Stimulated activated CD8-positive, alpha-beta memory T cell treated with anti-CD3 and anti-CD28 coated beads, Interleukin-7, amount 100 ng/mL, for 24 hours (primary cell): ENCODE measurements at regions not wholly inside any gene's neighbourhood (a gene's known extent, or its start where the extent isn't known, plus 50 kb on each side); places are given as distances from the start of the nearest gene placed in this dataset.
"Not testable (repeated sequence)": the region's sequence is repeated elsewhere in the genome, so short reads cannot be mapped to it uniquely, and the experiment has no call there.

Experiments used
- DNase-seq: peaks from one replicate; pipeline ENCODE4 v3.0.0-alpha.2; 2020; ENCODE audit warnings: low read depth

DNA sequence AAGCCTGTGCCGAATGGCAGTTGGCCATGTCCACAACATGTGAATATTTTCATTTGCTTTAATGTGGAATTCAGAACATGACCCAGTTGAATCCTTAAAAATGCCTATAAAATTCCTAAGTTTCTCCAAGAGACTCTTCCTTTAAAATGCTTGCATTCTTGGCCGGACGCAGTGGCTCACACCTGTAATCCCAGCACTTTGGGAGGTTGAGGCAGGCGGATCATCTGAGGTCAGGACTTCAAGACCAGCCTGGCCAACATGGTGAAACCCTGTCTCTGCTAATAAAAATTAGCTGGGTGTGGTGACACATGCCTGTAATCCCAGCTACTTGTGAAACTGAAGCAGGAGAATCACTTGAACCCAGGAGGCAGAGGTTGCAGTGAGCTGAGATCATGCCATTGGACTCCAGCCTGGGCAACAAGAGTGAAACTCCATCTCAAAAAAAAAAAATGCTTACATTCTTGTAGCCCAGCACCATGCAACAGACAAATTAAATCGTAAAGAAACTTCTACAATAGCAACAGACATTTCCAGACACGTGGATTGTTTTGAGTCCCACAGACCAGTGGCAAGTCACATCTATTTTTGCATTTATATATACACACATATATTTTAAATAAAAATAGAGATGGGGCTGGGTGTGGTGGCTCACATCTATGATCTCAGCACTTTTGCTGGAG, 274.4 kb downstream of the GOLGA6L6 start:
- not testable (repeated sequence) for DNase-seq

DNA sequence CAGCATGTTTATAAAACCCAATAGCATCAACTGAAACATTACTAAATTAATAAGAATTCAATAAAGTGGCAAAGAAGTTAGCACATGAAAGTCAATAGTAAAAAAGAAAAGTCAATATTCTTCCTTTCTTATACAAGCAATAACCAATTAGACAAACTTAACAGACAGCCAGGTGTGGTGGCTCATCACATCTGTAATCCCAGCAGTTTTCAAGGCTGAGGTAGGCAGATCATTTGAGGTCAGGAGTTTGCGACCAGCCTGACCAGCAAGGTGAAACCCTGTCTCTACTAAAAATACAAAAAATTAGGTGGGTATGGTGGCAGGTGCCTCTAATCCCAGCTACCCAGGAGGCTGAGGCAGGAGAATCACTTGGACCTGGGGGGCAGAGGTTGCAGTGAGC, 275.9 kb downstream of the GOLGA6L6 start:
- not testable (repeated sequence) for DNase-seq

DNA sequence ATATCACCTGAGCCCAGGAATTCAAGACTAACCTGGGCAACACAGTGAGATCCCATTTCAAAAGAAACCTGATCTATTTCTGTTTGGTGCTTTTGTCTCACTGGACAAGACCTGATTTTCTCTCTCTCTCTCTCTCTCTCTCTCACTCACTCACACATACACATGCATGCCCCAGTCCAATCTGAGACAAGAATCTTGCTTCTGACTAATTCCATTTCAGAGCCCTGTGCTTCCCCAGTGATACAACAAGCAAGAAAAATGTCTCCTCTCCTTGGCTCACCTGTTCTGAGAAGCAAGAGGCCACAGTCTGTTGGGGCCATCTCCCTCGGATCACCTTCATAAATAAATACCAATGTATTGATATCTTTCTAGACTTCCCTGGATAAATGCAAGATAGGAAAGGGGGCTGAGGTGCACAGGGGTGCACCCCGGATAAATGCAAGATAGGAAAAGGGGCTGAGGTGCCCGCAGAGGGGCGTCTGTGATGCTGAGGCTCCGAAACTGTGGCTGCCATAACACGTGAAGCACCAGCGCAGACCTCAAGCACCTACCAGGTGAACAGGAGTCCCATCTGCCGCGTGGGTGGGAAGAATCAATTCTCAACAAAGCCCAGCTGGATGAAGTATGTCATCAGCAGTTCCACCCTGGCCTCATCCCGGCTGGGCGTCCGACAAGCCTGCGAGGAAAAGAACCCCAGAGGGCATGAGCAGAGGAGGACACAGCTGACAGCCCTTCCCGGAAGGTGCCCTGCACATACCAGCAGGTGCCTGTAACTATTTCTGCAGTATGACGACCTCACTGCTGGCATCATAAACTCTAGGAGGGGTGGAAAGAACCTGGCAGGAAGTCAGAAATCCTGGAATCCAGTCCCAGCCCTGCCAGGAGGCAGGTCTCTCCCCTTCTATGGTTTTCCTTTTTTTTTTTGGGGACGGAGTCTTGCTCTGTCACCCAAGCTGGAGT, 280.0 kb downstream of the GOLGA6L6 start:
- not testable (repeated sequence) for DNase-seq

DNA sequence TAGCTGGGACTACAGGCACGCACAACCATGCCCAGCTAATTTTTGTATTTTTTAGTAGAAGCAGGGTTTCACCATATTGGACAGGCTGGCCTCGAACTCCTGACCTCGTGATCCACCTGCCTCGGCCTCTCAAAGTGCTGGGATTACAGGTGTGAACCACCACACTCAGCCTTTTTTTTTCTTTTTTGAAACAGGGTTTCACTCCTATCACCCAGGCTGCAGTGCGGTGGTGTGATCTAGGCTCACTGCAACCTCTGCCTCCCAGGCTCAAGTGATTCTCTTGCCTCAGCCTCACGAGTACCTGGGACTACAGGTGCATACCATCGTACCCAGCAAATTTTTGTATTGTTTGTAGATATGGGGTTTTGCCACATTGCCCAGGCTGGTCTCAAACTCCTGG, 280.9 kb downstream of the GOLGA6L6 start:
- not testable (repeated sequence) for DNase-seq

DNA sequence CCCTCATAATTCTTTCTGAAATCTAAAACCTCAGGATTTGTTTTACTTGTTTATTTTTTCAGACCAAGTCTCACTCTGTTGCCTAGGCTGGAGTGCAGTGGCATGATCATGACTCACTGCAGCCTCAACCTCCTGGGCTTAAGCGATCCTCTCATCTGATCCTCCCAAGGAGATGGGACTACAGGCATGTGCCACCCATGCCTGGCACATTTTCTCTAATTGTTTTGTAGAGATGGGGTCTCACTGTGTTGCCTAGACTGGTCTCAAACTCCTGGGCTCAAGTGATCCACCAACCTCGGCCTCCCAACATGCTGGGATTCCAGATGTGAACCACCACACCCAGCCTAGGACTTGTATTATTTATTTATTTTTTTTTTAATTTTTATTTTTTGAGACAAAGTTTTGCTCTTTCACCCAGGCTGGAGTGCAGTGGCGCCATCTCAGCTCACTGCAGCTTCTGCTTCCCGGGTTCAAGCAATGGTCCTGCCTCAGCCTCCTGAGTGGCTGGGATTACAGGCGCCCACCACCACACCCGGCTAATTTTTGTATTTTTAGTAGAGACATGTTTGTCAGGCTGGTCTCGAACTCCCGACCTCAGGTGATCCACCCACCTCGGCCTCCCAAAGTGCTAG, 281.9 kb downstream of the GOLGA6L6 start:
- DNase-seq, result not testable (repeated sequence)

DNA sequence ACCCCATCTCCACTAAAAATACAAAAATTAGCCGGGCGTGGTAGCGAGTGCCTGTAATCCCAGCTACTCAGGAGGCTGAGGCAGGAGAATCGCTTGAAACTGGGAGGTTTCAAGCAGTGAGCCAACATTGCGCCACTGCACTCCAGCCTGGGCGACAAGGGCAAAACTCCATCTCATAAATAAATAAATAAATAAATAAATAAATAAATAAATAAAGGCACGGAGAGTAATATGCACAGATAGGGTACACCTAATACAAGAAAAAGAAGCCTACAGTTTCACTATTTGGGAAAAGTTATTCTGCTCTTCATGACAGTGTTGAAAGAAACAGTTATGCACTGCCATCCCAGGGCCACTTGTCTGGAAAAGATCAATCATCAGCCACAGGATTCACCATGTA, 285.2 kb downstream of the GOLGA6L6 start:
- DNase-seq, result not testable (repeated sequence)

DNA sequence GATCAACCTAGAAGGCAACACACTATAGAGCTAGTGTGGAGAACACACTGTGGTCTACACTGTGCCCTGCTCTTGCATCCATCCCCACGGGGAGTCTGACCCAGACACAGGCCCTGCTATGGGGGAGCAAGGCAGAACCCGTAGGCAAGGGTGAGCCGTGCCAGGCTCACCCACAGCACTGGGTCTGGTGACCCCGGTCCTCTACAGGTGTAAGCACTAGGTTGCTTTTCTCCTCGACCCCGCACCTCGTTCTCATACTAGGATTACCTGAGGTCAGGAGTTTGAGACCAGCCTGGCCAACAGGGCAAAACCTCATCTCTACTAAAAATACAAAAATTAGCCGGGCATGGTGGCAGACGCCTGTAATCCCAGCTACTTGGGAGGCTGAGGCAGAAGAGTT, 286.0 kb downstream of the GOLGA6L6 start:
- DNase-seq, result not testable (repeated sequence)

DNA sequence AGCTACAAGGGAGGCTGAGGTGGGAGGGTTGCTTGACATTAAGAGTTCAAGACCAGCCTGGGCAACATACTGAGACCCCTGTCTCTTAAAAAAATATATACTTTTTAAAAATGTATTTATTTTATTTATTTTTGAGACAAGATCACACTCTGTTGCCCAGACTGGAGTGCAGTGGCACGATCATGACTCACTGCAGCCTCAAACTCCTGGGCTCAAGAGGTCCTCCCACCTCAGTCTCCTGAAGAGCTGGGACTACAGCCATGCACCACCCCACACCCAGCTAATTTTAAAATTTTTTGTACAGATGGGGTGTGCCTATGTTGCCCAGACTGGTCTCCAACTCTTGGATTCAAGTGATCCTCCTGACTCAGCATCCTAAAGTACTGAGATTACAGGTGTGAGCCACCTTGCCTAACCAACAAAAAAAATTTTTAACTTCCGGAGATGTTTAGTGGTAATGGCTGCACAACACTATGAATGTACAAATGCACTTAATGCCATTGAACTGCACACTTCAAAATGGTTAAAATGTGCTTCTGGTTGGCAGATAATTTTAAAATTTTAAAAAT, 288.5 kb downstream of the GOLGA6L6 start:
- DNase-seq, result not testable (repeated sequence)

DNA sequence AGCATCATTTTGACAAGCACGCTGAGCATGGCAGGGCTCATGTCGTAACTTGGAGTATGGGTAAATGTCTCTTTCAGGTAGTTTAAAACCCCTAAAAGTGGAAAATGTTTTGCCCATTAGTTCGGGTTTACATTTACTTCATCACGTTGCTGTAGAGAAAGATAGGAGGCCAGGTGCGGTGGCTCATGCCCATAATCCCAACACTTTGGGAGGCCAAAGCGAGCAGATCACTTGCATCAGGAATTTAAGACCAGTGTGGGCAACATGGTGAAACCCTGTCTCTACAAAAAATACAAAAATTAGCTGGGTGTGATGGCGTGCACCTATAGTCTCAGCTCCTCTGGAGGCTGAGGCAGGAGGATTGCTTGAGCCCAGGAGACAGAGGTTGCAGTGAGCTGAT, 289.6 kb downstream of the GOLGA6L6 start:
- not testable (repeated sequence) for DNase-seq

DNA sequence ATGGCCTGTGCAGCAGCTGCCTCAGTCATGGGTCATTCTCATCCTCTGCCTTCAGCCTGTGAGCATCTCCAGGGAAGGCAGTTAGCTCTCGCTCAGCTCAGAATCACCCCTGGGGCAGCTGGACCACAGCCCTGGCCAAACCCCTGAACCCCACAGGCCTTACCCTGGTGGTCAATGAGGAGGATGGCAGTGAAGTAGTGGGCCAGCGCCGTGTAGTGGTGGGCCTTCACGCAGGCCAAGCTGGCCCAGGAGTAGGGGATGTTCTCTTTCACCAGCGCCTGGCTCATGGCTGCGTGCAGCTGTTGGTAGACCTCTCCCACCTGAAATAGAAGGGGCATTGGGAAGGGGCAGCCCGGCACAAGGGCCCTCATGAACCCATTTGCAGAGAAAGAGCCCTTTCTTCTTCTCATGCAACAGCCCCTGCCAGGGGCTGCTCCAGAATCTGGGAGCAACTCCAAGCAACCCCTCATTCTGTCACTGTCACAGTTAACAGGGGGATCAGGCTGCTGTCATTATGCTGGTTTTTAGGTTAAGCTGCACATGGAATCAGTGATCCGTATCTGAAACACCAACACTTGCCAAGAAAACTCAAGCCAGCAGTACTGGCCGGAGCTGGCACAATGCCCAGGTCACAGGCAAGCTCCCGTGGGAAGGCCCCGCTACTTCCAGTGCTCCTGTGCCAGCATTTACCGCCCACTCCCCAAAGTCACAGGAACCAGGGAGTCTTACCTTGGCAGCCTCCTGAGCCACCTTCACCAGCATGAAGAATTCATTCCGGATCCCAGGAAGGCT, 290.2 kb downstream of the GOLGA6L6 start:
- DNase-seq, result not testable (repeated sequence)

DNA sequence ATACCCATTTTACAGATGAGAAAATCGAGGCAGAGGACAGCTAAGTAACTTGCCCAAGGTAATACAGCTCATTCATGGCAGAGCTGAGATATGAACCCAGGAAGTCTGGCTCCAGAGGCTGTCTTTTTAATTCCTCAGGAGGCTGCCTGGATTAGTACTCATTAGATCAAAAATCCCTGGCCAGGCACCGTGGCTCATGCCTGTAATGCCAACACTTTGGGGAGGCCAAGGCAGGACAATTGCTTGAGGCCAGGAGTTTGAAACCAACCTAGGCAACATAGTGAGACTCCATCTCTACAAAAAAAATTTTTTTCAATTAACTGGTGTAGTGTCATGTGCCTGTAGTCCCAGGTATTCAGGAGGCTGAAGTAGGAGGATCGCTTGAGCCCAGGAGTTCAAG, 291.4 kb downstream of the GOLGA6L6 start:
- DNase-seq, result not testable (repeated sequence)

DNA sequence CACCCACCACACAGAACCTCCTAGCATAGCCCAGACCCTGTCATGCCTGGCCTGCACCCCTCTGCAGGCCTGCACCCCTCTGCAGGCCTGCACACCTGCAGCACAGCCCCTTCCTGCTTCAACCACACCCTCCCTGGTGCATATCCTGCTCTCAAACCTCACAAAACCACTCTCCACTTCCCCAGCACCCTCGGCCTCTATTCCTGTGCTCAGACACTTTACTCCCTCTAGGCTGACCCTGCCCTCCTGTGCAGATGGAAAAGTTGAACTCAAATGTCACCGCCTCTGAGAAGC, 292.0 kb downstream of the GOLGA6L6 start:
- DNase-seq, result not testable (repeated sequence)

DNA sequence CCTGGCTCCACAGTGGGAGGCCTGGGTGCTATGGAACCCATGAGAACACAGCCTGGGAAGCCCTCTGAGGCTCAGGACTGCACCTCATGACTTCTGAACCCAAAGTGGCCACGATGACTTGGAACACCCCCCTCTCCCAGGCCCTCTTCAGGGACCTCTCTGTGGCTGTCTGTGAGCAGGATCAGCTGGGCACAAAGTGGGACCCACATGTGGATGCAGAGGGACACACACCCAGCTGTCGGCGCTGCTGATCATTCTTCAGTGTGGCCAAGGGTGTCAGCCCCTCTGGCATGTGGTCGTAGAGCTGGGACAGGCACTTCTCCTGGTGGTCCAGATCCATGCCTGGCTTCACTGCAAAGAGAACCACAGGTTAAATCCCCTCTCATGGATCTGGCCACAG, 293.2 kb downstream of the GOLGA6L6 start:
- DNase-seq, result not testable (repeated sequence)

DNA sequence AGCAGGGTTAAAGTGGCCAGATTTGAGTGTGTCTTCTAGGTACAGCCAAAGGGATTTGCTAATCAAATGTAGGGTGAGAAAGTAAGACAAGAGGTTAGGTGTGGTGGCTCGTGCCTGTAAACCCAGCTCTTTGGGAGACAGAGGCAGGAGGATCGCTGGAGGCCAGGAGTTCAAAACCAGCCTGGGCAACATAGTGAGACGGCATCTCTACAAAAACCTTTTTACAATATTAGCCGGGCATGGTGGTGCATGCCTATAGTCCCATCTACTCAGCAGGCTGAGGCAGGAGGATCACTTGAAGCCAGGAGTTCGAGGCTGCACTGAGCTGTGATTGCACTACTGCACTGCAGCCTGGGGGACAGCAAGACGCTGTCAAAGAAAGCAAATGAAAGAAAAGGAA, 294.5 kb downstream of the GOLGA6L6 start:
- not testable (repeated sequence) for DNase-seq

DNA sequence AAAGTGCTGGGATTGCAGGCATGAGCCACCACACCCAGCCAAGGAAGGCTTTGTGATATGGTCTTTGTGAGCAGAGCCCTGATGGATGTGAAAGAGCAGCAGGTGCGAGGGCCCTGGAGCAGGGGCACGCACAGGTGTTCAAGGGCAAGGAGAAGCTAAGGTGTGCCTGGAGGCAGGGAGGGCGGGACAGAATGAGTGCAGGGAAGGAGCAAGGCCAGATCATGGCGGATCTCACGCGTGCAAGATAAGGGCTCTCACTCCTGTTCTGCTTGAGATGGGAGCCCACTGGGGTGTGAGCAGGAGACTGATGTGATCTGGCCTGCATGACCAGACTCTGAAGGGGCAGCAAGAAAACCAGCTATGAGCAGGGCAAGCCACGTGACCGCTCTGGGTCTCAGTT, 295.0 kb downstream of the GOLGA6L6 start:
- DNase-seq, result not testable (repeated sequence)

DNA sequence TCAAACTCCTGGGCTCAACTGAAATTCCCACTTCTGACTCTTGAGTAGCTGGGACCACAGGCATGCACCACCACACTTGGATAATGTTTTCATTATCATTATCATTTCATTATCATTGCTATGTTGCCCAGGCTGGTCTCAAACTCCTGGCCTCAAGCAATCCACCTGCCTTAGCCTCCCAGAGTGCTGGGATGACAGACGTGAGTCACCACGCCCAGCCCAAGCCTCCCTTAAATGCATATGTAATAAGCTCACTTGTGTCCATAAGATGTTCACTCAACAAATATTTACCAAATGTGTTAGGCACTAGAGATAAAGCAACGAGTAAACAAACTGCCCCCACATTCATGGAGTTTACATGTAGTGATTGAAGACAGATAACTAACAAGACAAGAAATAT, 295.7 kb downstream of the GOLGA6L6 start:
- not testable (repeated sequence) for DNase-seq

DNA sequence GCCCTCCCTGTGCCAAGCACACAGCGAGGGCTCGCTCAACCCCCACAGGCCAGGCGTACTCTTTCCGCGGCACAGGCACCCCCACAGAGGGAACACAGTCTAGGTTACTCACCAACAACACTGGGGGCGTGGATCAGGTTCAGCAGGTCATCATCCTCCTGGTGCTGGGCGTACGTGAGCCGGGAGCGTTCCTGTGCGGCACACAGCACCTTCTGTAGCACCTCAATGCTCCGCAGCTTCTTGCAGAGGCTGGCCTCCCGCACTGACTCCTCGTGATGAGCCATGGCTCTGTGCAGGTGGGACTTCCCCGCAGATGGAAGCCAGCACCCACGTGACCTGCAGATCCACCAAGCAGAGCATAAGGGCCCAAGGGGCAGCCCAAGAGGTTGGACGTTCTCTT, 296.8 kb downstream of the GOLGA6L6 start:
- not testable (repeated sequence) for DNase-seq

DNA sequence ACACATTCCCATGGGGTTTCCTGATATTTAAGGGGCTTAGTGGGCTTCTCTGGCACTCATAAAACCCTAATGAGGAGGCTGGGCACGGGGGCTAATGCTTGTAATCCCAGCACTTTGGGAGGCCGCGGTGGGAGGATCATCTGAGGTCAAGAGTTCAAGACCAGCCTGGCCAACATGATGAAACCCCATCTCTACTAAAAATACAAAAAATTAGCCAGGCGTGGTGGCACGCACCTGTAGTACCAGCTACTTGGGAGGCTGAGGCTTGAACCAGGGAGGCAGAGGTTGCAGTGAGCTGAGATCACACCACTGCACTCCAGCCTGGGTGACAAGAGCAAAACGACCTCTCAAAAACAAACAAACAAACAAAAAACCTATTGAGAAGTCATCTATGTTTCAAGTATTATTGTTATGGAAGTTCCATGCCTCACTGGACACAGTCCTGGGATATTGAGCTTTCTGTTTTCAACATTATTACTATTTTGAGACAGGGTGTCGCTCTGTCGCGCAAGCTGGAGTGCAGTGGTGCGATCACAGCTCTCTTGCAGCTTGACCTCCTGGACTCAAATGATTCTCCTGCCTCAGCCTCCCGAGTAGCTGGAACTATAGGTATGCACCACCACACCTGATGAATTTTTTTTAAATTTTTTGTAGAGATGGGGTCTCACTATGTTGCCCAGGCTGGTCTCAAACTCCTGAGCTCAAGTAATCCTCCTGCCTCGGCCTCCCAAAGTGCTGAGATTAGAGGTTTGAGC, 297.9 kb downstream of the GOLGA6L6 start:
- DNase-seq, result not testable (repeated sequence)

DNA sequence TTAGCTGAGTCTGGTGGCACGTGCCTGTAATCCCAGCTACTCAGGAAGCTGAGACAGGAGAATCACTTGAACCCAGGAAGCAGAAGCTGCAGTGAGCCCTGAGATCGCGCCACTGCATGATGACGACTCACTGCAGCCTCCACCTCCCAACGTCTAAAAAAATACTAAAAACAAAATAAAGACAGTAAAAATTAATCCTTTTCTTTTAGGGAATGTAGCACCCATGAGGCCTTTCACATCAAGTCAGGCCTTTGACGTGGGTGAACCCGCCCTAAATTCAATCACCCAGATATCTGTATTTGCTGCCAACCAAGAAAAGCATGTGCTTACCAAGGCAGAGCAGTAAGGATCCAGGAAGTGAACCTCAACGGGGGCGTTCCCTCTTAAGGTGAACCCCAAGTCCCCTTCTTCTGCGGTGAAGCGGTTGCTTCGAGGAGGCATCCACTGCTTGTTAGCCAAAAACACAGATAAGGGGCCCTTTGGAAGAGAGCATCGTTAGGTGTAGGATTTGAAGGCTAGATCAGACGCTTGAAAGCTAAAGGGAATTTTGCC, 301.2 kb downstream of the GOLGA6L6 start:
- DNase-seq, result not testable (repeated sequence)

DNA sequence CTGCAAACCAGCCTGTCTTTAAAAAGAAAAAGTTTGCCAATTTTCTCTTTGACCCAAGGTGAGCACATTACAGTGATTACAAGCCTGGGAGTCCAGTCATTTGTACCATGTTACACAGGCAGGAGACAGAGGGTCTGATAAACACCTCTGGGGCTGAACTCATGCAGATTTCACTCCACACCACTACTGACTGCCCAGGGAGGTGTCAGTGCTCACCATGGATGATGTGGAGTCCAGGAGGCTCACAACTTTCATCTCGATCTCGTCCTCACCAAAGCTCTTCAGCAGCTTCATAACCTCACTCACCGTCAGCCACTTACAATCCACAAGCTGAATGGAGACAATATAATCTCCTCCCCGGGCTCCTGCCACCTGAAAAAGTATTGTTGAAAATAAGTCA, 302.4 kb downstream of the GOLGA6L6 start:
- DNase-seq, result not testable (repeated sequence)
